ENCODE measurements at regions not wholly inside any gene's neighbourhood (a gene's known extent, or its start where the extent isn't known, plus 50 kb on each side); places are given as distances from the start of the nearest gene placed in this dataset.

DNA sequence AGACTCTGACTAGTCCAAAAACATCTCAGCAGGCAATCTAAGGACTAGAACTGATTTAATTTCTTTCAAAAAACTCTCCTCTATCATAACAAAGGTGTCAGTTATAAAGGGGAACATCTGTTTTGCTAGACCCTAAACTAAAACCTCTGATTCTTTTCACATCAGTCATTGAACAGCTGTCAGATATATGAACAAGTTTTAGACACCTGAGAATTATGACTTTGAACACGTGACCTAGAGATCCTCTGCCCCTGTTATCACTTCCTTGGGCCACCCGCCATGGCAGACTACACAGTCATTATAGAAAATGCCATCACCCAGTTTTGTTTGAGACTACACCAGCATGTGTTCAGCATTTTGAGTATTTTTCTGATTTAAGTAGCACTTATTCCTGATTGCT lies 282.3 kb upstream of the TBL1XR1 start:
- Histone ChIP-seq H3K9ac (ENCODE audit: low read depth in 1 of 2, low read length in 2 of 2) (no peak overlapping the region), H3K36me3 (ENCODE audit: control insufficient read depth in 2 of 2, insufficient read depth in 2 of 2, low read length in 2 of 2) (no peaks in the 10 kb centered on the region), H3K27me3 (ENCODE audit: control insufficient read depth in 2 of 2, insufficient read depth in 2 of 2, low read length in 2 of 2) (no peaks in the 10 kb centered on the region), H3K4me3 (ENCODE audit: low read length in 2 of 2) (no peak overlapping the region), H3K27ac (ENCODE audit: low read depth in 2 of 2, low read length in 2 of 2) (no peak overlapping the region), H3K4me1 (ENCODE audit: control insufficient read depth in 2 of 2, insufficient read depth in 2 of 2, low read length in 2 of 2) (peaks cover 0 to 9% of the 10 kb centered on the region in 2 donors), H3K9me3 (ENCODE audit: control insufficient read depth in 2 of 2, low read length in 2 of 2) (no peaks in the 10 kb centered on the region)

DNA sequence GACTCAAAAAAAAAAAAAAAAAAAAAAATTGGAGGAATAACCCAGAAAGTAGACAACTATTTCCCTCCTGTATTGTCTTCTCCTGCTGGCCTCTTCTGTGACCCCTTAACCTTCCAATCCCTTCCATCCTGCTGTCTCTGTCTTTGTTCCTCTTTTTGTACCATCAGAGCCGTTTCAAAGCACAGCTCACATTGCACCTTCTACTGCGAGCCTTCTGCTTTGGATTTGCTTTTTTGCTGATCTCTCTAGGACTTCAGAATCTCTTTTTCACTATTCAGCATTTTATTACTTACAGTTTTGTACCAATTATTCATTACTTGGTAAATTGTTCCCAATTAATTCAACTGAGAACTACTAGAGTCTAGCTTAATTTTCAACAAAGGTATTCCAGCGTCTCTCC lies 284.0 kb upstream of the TBL1XR1 start:
- Histone ChIP-seq H3K27me3 (ENCODE audit: control insufficient read depth in 2 of 2, insufficient read depth in 2 of 2, low read length in 2 of 2) (no peaks in the 10 kb centered on the region), H3K9ac (ENCODE audit: low read depth in 1 of 2, low read length in 2 of 2) (no peak overlapping the region), H3K4me1 (ENCODE audit: control insufficient read depth in 2 of 2, insufficient read depth in 2 of 2, low read length in 2 of 2) (peaks cover 0 to 9% of the 10 kb centered on the region in 2 donors), H3K36me3 (ENCODE audit: control insufficient read depth in 2 of 2, insufficient read depth in 2 of 2, low read length in 2 of 2) (no peaks in the 10 kb centered on the region), H3K9me3 (ENCODE audit: control insufficient read depth in 2 of 2, low read length in 2 of 2) (no peaks in the 10 kb centered on the region), H3K4me3 (ENCODE audit: low read length in 2 of 2) (no peak overlapping the region), H3K27ac (ENCODE audit: low read depth in 2 of 2, low read length in 2 of 2) (no peak overlapping the region)

DNA sequence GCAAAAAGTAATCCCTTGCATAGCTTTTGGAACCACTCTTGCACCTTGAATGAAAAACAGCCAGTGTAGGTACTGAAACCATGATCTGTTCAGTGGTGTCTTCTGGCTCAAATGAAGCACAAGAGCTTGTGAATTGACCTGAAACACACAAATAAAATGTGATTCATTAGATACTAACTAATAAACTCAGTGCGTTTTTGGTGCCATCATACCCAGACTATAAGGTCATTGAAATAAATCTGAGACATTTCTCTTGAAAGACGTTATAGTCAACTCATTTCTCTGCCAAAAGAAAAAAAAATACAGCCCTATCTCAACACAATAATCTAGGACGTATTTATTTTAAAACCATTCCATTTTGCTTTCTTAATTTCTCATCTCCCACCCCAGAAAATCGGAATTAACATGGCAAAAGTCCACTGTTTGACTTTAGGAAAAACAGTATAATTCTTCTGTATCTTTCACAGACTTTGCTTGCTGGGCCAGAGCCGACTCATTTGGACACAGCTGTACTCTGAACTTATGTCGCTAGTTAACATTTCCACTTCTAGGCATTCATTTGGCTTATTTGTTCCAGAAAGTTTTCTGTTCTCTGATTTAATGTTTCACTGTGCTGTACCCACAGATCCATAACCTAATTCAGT lies 284.9 kb upstream of the TBL1XR1 start:
- Histone ChIP-seq H3K4me3 (ENCODE audit: low read length in 2 of 2) (no peak overlapping the region), H3K27me3 (ENCODE audit: control insufficient read depth in 2 of 2, insufficient read depth in 2 of 2, low read length in 2 of 2) (no peaks in the 10 kb centered on the region), H3K36me3 (ENCODE audit: control insufficient read depth in 2 of 2, insufficient read depth in 2 of 2, low read length in 2 of 2) (no peaks in the 10 kb centered on the region), H3K9ac (ENCODE audit: low read depth in 1 of 2, low read length in 2 of 2) (no peak overlapping the region), H3K4me1 (ENCODE audit: control insufficient read depth in 2 of 2, insufficient read depth in 2 of 2, low read length in 2 of 2) (peaks cover 0 to 9% of the 10 kb centered on the region in 2 donors), H3K9me3 (ENCODE audit: control insufficient read depth in 2 of 2, low read length in 2 of 2) (no peaks in the 10 kb centered on the region), H3K27ac (ENCODE audit: low read depth in 2 of 2, low read length in 2 of 2) (peak overlapping the region in 1 of 2 donors; percentile 12)

DNA sequence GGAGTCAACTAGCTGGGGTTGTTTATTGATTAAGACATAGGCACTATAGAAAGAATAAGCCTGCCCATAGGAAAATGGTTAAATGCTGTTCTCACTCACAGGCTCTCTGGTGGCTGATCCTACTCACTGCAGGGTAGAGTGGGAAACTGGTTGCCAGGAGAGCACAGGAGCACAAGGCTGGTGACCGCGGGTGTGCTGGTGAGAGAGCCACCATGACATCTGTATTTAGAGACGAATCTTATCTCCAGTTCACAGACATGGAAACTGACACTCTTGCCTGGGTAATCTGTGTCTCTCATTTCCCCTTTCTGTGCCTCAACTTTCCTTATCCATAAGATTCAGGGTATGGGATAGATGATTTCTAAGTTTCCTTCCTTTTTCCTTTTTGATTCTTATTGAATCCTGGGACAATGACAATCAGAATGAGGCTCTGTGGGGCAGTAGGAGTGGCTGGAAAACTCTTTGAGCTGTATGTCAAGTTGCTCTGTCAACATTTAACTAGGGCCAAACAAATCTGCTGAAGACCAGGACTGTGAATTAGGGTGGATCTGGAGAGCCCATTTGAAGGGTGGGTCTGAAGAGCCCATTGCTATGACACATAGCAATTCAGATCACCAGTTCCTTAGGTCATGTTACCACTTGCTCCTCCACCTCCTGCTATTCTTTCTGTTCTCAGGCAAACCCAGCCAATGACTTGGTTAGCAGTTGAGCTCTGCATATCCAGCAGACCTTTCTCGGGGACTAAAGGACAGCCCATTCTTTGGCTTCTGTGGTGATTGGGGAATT lies 286.1 kb upstream of the TBL1XR1 start:
- Histone ChIP-seq H3K9ac (ENCODE audit: low read depth in 1 of 2, low read length in 2 of 2) (no peak overlapping the region), H3K27ac (ENCODE audit: low read depth in 2 of 2, low read length in 2 of 2) (peak overlapping the region; percentile 12 to 23), H3K4me1 (ENCODE audit: control insufficient read depth in 2 of 2, insufficient read depth in 2 of 2, low read length in 2 of 2) (peaks cover 0 to 9% of the 10 kb centered on the region in 2 donors), H3K4me3 (ENCODE audit: low read length in 2 of 2) (no peak overlapping the region), H3K36me3 (ENCODE audit: control insufficient read depth in 2 of 2, insufficient read depth in 2 of 2, low read length in 2 of 2) (no peaks in the 10 kb centered on the region), H3K9me3 (ENCODE audit: control insufficient read depth in 2 of 2, low read length in 2 of 2) (no peaks in the 10 kb centered on the region), H3K27me3 (ENCODE audit: control insufficient read depth in 2 of 2, insufficient read depth in 2 of 2, low read length in 2 of 2) (no peaks in the 10 kb centered on the region)

DNA sequence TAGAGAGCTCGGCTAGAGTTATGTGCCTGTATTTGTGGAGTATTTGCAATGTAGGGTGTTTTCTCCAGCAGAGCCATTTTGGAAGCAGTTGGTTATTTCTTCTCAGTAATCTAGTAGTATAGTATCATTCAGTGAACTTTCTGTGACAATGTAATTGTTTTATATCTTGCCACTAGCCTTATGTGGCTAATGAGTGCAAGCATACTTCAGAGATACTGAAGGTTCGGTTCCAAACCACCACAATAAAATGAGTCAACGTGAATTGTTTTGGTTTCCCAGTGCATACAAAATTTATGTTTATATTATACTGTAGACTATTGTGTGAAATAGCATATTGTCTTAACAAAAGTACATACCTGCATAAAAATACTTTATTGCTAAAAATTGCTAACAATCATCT lies 286.9 kb upstream of the TBL1XR1 start:
- Histone ChIP-seq H3K27ac (ENCODE audit: low read depth in 2 of 2, low read length in 2 of 2) (peak overlapping the region; percentile 12 to 18), H3K9ac (ENCODE audit: low read depth in 1 of 2, low read length in 2 of 2) (no peak overlapping the region), H3K4me3 (ENCODE audit: low read length in 2 of 2) (no peak overlapping the region), H3K27me3 (ENCODE audit: control insufficient read depth in 2 of 2, insufficient read depth in 2 of 2, low read length in 2 of 2) (no peaks in the 10 kb centered on the region), H3K9me3 (ENCODE audit: control insufficient read depth in 2 of 2, low read length in 2 of 2) (no peaks in the 10 kb centered on the region), H3K36me3 (ENCODE audit: control insufficient read depth in 2 of 2, insufficient read depth in 2 of 2, low read length in 2 of 2) (no peaks in the 10 kb centered on the region), H3K4me1 (ENCODE audit: control insufficient read depth in 2 of 2, insufficient read depth in 2 of 2, low read length in 2 of 2) (peaks cover 0 to 9% of the 10 kb centered on the region in 2 donors)

DNA sequence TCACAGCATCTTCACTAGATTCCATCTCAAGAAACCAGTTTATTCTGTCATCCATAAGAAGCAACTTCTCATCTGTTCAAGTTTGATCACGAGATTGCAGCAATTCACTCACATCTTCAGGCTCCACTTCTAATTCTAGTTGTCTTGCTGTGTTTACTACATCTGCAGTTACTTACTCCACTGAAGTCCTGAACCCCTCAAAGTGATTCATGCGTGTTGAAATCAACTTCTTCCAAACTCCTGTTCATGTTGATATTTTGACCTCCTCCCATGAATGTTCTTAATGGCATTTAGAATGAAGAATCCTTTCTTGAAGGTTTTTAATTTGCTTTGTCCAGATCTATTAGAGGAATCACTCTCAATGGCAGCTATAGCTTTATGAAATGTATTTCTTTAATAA lies 287.6 kb upstream of the TBL1XR1 start:
- no peaks in the 10 kb centered on the region for H3K9me3 ChIP-seq (ENCODE audit: control insufficient read depth in 2 of 2, low read length in 2 of 2)
- no peak overlapping the region for H3K27ac ChIP-seq (ENCODE audit: low read depth in 2 of 2, low read length in 2 of 2)
- H3K36me3 ChIP-seq (ENCODE audit: control insufficient read depth in 2 of 2, insufficient read depth in 2 of 2, low read length in 2 of 2) = no peaks in the 10 kb centered on the region
- peaks cover 0 to 9% of the 10 kb centered on the region in 2 donors for H3K4me1 ChIP-seq (ENCODE audit: control insufficient read depth in 2 of 2, insufficient read depth in 2 of 2, low read length in 2 of 2)
- no peaks in the 10 kb centered on the region for H3K27me3 ChIP-seq (ENCODE audit: control insufficient read depth in 2 of 2, insufficient read depth in 2 of 2, low read length in 2 of 2)
- H3K9ac ChIP-seq (ENCODE audit: low read depth in 1 of 2, low read length in 2 of 2) = no peak overlapping the region
- no peak overlapping the region for H3K4me3 ChIP-seq (ENCODE audit: low read length in 2 of 2)

DNA sequence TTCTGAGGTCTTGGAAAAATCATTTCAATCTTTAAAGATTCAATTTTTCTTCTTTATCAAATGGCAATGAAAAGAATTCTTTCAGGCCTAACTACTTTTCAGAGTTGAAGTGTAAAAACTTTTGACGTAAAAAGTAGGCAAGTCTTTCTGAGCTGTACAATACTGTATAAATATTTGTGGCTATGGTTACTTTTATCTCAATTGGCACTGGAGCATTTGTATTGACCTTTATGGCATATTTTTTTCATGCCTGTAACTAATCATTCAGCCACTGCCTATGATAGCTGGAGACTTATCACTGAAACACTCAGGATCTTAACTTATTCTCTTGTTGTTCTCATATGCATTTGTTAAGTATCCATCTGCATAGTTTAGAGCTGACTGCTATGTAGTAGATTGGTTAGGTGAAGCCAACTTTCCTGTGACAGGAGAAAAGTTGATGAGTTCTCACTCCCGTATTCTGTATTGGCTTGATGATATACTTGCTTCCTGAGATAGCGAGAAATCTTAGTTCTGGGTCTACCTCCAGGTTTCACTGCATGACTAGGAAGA lies 290.4 kb upstream of the TBL1XR1 start:
- H3K27me3 ChIP-seq (ENCODE audit: control insufficient read depth in 2 of 2, insufficient read depth in 2 of 2, low read length in 2 of 2) = no peaks in the 10 kb centered on the region
- no peak overlapping the region for H3K4me3 ChIP-seq (ENCODE audit: low read length in 2 of 2)
- no peaks in the 10 kb centered on the region for H3K36me3 ChIP-seq (ENCODE audit: control insufficient read depth in 2 of 2, insufficient read depth in 2 of 2, low read length in 2 of 2)
- no peak overlapping the region for H3K27ac ChIP-seq (ENCODE audit: low read depth in 2 of 2, low read length in 2 of 2)
- H3K4me1 ChIP-seq (ENCODE audit: control insufficient read depth in 2 of 2, insufficient read depth in 2 of 2, low read length in 2 of 2) = peaks cover 0 to 9% of the 10 kb centered on the region in 2 donors
- no peak overlapping the region for H3K9ac ChIP-seq (ENCODE audit: low read depth in 1 of 2, low read length in 2 of 2)
- no peaks in the 10 kb centered on the region for H3K9me3 ChIP-seq (ENCODE audit: control insufficient read depth in 2 of 2, low read length in 2 of 2)

DNA sequence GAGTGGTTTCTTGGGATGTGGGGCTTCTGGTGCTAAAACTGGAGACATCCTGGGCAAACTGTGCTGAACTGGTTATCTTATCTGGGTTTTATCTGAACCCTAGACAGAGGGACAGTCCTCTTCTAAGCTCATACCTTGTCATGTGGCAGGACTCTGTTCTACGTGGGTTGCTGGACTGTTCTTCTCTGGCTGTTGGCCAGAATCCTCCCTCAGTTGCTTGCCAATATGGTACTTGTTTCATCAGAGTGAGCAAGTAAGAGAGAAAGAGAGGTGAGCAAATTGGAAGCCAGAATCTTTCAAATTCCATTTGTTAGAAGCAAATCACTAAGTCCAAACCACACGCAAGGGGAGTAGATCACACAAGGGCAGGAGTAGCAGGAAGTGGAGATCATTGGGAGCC lies 291.5 kb upstream of the TBL1XR1 start:
- peaks cover 0 to 3% of the 10 kb centered on the region in 2 donors for H3K4me1 ChIP-seq (ENCODE audit: control insufficient read depth in 2 of 2, insufficient read depth in 2 of 2, low read length in 2 of 2)
- no peak overlapping the region for H3K27ac ChIP-seq (ENCODE audit: low read depth in 2 of 2, low read length in 2 of 2)
- no peaks in the 10 kb centered on the region for H3K36me3 ChIP-seq (ENCODE audit: control insufficient read depth in 2 of 2, insufficient read depth in 2 of 2, low read length in 2 of 2)
- no peaks in the 10 kb centered on the region for H3K9me3 ChIP-seq (ENCODE audit: control insufficient read depth in 2 of 2, low read length in 2 of 2)
- H3K9ac ChIP-seq (ENCODE audit: low read depth in 1 of 2, low read length in 2 of 2) = no peak overlapping the region
- H3K27me3 ChIP-seq (ENCODE audit: control insufficient read depth in 2 of 2, insufficient read depth in 2 of 2, low read length in 2 of 2) = no peaks in the 10 kb centered on the region
- no peak overlapping the region for H3K4me3 ChIP-seq (ENCODE audit: low read length in 2 of 2)

DNA sequence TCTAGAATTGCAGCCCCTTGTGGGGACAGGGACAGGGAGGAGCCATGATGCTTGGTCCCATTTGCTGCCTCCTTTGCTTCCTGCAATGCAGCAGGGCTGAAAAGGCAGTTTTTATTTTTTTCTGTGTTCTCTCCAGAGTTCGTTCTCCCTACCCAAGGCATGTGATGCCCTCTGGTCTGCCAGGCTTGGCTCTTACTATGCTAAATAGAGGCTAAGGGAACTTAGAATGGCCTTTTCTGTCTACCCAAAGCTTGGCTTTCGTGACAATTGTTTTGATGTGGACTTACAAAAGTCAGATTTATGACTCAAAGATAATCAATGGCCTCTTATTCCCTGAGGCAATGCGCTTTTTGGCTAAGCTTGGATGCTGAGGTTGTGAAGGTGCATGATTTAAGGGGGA lies 293.3 kb upstream of the TBL1XR1 start:
- no peaks in the 10 kb centered on the region for H3K9me3 ChIP-seq (ENCODE audit: control insufficient read depth in 2 of 2, low read length in 2 of 2)
- no peak overlapping the region for H3K27ac ChIP-seq (ENCODE audit: low read depth in 2 of 2, low read length in 2 of 2)
- H3K4me1 ChIP-seq (ENCODE audit: control insufficient read depth in 2 of 2, insufficient read depth in 2 of 2, low read length in 2 of 2) = no peaks in the 10 kb centered on the region
- no peak overlapping the region for H3K4me3 ChIP-seq (ENCODE audit: low read length in 2 of 2)
- H3K9ac ChIP-seq (ENCODE audit: low read depth in 1 of 2, low read length in 2 of 2) = no peak overlapping the region
- no peaks in the 10 kb centered on the region for H3K36me3 ChIP-seq (ENCODE audit: control insufficient read depth in 2 of 2, insufficient read depth in 2 of 2, low read length in 2 of 2)
- no peaks in the 10 kb centered on the region for H3K27me3 ChIP-seq (ENCODE audit: control insufficient read depth in 2 of 2, insufficient read depth in 2 of 2, low read length in 2 of 2)

DNA sequence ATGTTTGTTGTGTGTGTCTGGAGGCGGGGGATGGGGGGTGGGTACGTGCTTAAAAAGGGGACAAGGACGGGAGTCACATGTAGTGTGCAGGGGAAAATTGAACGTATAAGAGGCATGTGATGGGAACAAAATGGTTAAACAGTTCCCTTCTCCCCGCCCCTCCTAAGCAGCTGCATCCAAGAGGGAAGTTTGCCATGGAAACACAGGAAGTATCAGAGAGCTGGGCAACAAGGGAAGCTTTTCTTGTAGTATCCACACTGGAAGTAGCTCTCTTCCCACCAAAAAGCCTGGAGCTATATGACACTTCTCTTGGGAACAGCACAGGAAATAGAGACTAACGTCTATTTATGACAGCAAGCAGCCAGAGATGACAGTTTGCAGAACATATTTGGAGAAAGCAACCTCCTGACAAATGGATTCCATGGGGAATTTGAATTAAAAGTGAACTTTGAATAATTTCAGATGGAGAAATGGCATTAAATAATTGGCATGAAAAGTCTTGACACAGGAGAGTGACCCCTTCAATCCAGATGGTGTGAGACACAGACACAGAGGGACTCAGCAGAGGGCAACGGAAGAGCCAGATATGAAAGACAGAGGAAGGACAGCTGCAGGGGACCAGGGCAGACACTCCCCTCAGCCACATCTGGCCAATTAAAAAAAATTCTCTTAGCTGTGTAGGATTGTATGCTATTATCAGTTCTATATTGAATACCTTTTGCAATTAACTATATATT lies 294.2 kb upstream of the TBL1XR1 start:
- Histone ChIP-seq H3K4me3 (ENCODE audit: low read length in 2 of 2) (no peak overlapping the region), H3K36me3 (ENCODE audit: control insufficient read depth in 2 of 2, insufficient read depth in 2 of 2, low read length in 2 of 2) (no peaks in the 10 kb centered on the region), H3K27ac (ENCODE audit: low read depth in 2 of 2, low read length in 2 of 2) (no peak overlapping the region), H3K27me3 (ENCODE audit: control insufficient read depth in 2 of 2, insufficient read depth in 2 of 2, low read length in 2 of 2) (no peaks in the 10 kb centered on the region), H3K4me1 (ENCODE audit: control insufficient read depth in 2 of 2, insufficient read depth in 2 of 2, low read length in 2 of 2) (no peaks in the 10 kb centered on the region), H3K9ac (ENCODE audit: low read depth in 1 of 2, low read length in 2 of 2) (no peak overlapping the region), H3K9me3 (ENCODE audit: control insufficient read depth in 2 of 2, low read length in 2 of 2) (no peaks in the 10 kb centered on the region)
